ENCODE measurements at regions not wholly inside any gene's neighbourhood (a gene's known extent, or its start where the extent isn't known, plus 50 kb on each side); places are given as distances from the start of the nearest gene placed in this dataset.

- no peak for TF ChIP-seq CTCF (optimal IDR thresholded peaks at IDR 0.05 in 1 of 3, IDR thresholded peaks at IDR 0.05 in 1 of 3, conservative IDR thresholded peaks at IDR 0.05 in 1 of 3; ENCODE audit: extremely low read depth in 1 of 3, insufficient read depth in 2 of 3, low read length in 3 of 3)
- TF ChIP-seq EZH2 (IDR thresholded peaks at IDR 0.05; ENCODE audit: low read length), result no peak
These were observed 224.4 kb downstream of the SPTSSA start for GRCh38 chr14:34237677-34238076.

All from keratinocyte (primary cell).